Iris pigment epithelial cell (primary cell): ENCODE measurements at regions not wholly inside any gene's neighbourhood (a gene's known extent, or its start where the extent isn't known, plus 50 kb on each side); places are given as distances from the start of the nearest gene placed in this dataset.
A peak's percentile ranks its signal among the peaks of the same experiment; 100 is the strongest.

Source experiments
- DNase-seq: peaks from one replicate; pipeline ENCODE4 v3.0.0-alpha.2; 2011; ENCODE audit warnings: low read depth

GRCh38 chr15:62578960-62579359 is 413.9 kb upstream of the C2CD4B start:
- no peak for DNase-seq

- DNase-seq = no peak
These were observed 414.8 kb upstream of the C2CD4B start for GRCh38 chr15:62579842-62580241.

- DNase-seq = no peak
These were observed 417.5 kb upstream of the C2CD4B start for GRCh38 chr15:62582580-62582979.

- DNase-seq = no peak
These were observed 419.5 kb upstream of the C2CD4B start for GRCh38 chr15:62584301-62585235.

GRCh38 chr15:62588938-62589670 is 424.0 kb upstream of the C2CD4B start:
- no peak for DNase-seq

- peak; percentile 22 for DNase-seq
These were observed 427.1 kb upstream of the C2CD4B start for GRCh38 chr15:62591842-62592838.

GRCh38 chr15:62592920-62593319 is 427.8 kb upstream of the C2CD4B start:
- DNase-seq = no peak

- no peak for DNase-seq
These were observed 428.8 kb upstream of the C2CD4B start for GRCh38 chr15:62593681-62594399.

GRCh38 chr15:62598217-62598616 is 433.1 kb upstream of the C2CD4B start:
- no peak for DNase-seq

- no peak for DNase-seq
These were observed 435.0 kb upstream of the C2CD4B start for GRCh38 chr15:62599791-62600777.

- DNase-seq = peak; percentile 43
These were observed 436.9 kb upstream of the C2CD4B start for GRCh38 chr15:62601777-62602545.

GRCh38 chr15:62603742-62604141 is 438.7 kb upstream of the C2CD4B start:
- DNase-seq = peak; percentile 68

GRCh38 chr15:62605282-62605681 is 437.3 kb upstream of the TPM1 start:
- no peak for DNase-seq

GRCh38 chr15:62606376-62607113 is 436.0 kb upstream of the TPM1 start:
- peak; percentile 99 for DNase-seq

GRCh38 chr15:62607114-62607462 is 435.5 kb upstream of the TPM1 start:
- no peak for DNase-seq

GRCh38 chr15:62607643-62608042 is 434.9 kb upstream of the TPM1 start:
- peak; percentile 79 for DNase-seq

GRCh38 chr15:62608369-62608768 is 434.2 kb upstream of the TPM1 start:
- DNase-seq = no peak

GRCh38 chr15:62610265-62610869 is 432.2 kb upstream of the TPM1 start:
- DNase-seq = no peak
